Neural cell (in vitro differentiated cells): ENCODE measurements at regions not wholly inside any gene's neighbourhood (a gene's known extent, or its start where the extent isn't known, plus 50 kb on each side); places are given as distances from the start of the nearest gene placed in this dataset.

Experiments
- H2AFZ ChIP-seq: fragments of 200-600, 300-800 bp; sonication (generic), shearing (Covaris generic); 2 replicates; pipeline ENCODE4 v1.6.0; 2014; ENCODE audit warnings: low read depth, mild to moderate bottlenecking, antibody characterized with exemption, low read length, moderate library complexity
- H3F3A ChIP-seq: fragments of 200-600 bp; shearing (Covaris generic); 2 replicates; pipeline ENCODE4 v1.6.1; 2016; ENCODE audit warnings: mild to moderate bottlenecking, moderate library complexity, mixed read lengths, antibody characterized with exemption, low read length; ENCODE audit not compliant: insufficient read depth, poor library complexity, severe bottlenecking
- H3K27ac ChIP-seq: fragments of 200-600, 300-800 bp; sonication (generic), shearing (Covaris generic); 2 replicates; pipeline ENCODE4 v1.5.1; 2014; ENCODE audit warnings: mild to moderate bottlenecking, low read length, moderate library complexity
- H3K27me3 ChIP-seq: fragments of 300-800, 200-600 bp; sonication (generic), shearing (Covaris generic); 2 replicates; pipeline ENCODE4 v1.6.0; 2014; ENCODE audit warnings: mild to moderate bottlenecking, low read depth, low read length, moderate library complexity; ENCODE audit not compliant: insufficient read depth
- H3K36me3 ChIP-seq: fragments of 300-800, 200-600 bp; sonication (generic), shearing (Covaris generic); 2 replicates; pipeline ENCODE4 v1.5.1; 2014; ENCODE audit warnings: mild to moderate bottlenecking, antibody characterized with exemption, low read length, moderate library complexity; ENCODE audit not compliant: insufficient read depth
- H3K4me2 ChIP-seq: fragments of 300-800, 200-600 bp; sonication (generic), shearing (Covaris generic); 2 replicates; pipeline ENCODE4 v1.6.0; 2014; ENCODE audit warnings: mild to moderate bottlenecking, low read length
- H3K4me3 ChIP-seq: fragments of 300-800, 200-600 bp; sonication (generic), shearing (Covaris generic); 2 replicates; pipeline ENCODE4 v1.5.1; 2014; ENCODE audit warnings: mild to moderate bottlenecking, low read length, moderate library complexity
- H3K79me2 ChIP-seq: fragments of 200-600 bp; shearing (Covaris generic); replicated peaks from 2 replicates; pipeline ENCODE4 v1.6.0; 2014; ENCODE audit warnings: mild to moderate bottlenecking, low read length, moderate library complexity; ENCODE audit not compliant: insufficient read depth
- H3K9ac ChIP-seq: fragments of 300-800, 200-600 bp; sonication (generic), shearing (Covaris generic); 2 replicates; pipeline ENCODE4 v1.6.1; 2016; ENCODE audit warnings: mild to moderate bottlenecking, low read length, mixed read lengths
- H3K9me2 ChIP-seq: fragments of 200-600 bp; shearing (Covaris generic); 2 replicates; pipeline ENCODE4 v1.6.1; 2016; ENCODE audit warnings: mild to moderate bottlenecking, low read length, mixed read lengths; ENCODE audit not compliant: insufficient read depth
- H3K9me3 ChIP-seq: fragments of 200-600, 300-800 bp; sonication (generic), shearing (Covaris generic); 2 replicates; pipeline ENCODE4 v1.6.1; 2016; ENCODE audit warnings: mild to moderate bottlenecking, mixed run types, low read length, moderate library complexity, mixed read lengths
- H4K20me1 ChIP-seq: fragments of 200-600 bp; shearing (Covaris generic); 2 replicates; pipeline ENCODE4 v1.6.1; 2016; ENCODE audit warnings: mild to moderate bottlenecking, mixed run types; ENCODE audit not compliant: insufficient read depth
- EP300 ChIP-seq: fragments of 450-650 bp; conservative IDR thresholded peaks from 2 replicates; pipeline ENCODE4 v1.6.1; 2014; ENCODE audit warnings: antibody characterized with exemption, mild to moderate bottlenecking, moderate library complexity; ENCODE audit not compliant: poor library complexity, severe bottlenecking
- EZH2 ChIP-seq: fragments of 200-600, 300-800 bp; shearing (Covaris generic), sonication (generic); IDR thresholded peaks from 2 replicates; pipeline ENCODE4 v1.6.1; 2014; ENCODE audit warnings: antibody characterized with exemption, low read length, borderline replicate concordance, mild to moderate bottlenecking; ENCODE audit not compliant: insufficient read depth, poor library complexity, severe bottlenecking
- MXI1 ChIP-seq: fragments of 450-650 bp; conservative IDR thresholded peaks from 2 replicates; pipeline ENCODE4 v1.6.1; 2014; ENCODE audit warnings: antibody characterized with exemption, mild to moderate bottlenecking; ENCODE audit not compliant: poor library complexity, severe bottlenecking
- POLR2AphosphoS5 ChIP-seq: IDR thresholded peaks from 2 replicates; pipeline ENCODE4 v1.6.1; 2012
- SMC3 ChIP-seq: fragments of 450-650 bp; conservative IDR thresholded peaks from 2 replicates; pipeline ENCODE4 v1.6.1; 2014; ENCODE audit warnings: antibody characterized with exemption, mild to moderate bottlenecking, moderate library complexity; ENCODE audit not compliant: poor library complexity
- TAF1 ChIP-seq: IDR thresholded peaks from 2 replicates; pipeline ENCODE4 v1.6.1; 2012; ENCODE audit warnings: low read depth
- TF ChIP-seq, protein P1 (sequence below): IDR thresholded peaks from 2 replicates; pipeline ENCODE4 v1.6.1; 2012; ENCODE audit warnings: borderline replicate concordance
- TF ChIP-seq, protein P2 (sequence below): fragments of 450-650 bp; IDR thresholded peaks from 2 replicates; pipeline ENCODE4 v1.5.1; 2014; ENCODE audit warnings: antibody characterized with exemption, mild to moderate bottlenecking, moderate library complexity; ENCODE audit not compliant: poor library complexity, severe bottlenecking

DNA sequence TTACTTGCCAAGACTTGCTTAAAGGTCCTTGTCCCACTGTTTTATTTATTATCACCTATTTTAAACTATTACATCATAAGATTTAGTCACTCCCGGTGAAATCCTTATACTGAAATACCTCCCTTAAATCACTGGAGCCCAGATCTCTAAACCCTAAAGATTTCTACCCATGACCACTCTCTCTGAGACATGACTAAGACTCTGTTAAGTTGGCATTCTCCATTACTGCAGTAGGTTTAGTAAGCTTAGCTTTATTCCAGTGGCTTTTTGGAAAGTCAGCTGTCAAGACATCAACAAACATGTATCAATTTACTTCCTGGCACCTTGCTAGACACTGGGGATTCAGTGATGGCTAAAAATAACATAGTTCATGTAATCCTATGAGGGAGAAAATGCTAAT is 874.2 kb downstream of the KCNMA1 start:
- Histone ChIP-seq H4K20me1 (no peaks in the 10 kb centered on the region), H3K27me3 (peaks cover 12% of the 10 kb centered on the region), H3K9me2 (no peaks in the 10 kb centered on the region), H3K4me3 (no peak overlapping the region), H3K9ac (no peak overlapping the region), H3K79me2 (no peaks in the 10 kb centered on the region), H3F3A (no peaks in the 10 kb centered on the region), H3K9me3 (no peaks in the 10 kb centered on the region), H3K27ac (no peak overlapping the region), H3K4me2 (no peak overlapping the region), H3K36me3 (no peaks in the 10 kb centered on the region), H2AFZ (no peak overlapping the region)
- no peak for TF ChIP-seq EZH2
- no peak for TF ChIP-seq TAF1
- TF ChIP-seq EP300, result no peak
- TF ChIP-seq, protein P1, sequence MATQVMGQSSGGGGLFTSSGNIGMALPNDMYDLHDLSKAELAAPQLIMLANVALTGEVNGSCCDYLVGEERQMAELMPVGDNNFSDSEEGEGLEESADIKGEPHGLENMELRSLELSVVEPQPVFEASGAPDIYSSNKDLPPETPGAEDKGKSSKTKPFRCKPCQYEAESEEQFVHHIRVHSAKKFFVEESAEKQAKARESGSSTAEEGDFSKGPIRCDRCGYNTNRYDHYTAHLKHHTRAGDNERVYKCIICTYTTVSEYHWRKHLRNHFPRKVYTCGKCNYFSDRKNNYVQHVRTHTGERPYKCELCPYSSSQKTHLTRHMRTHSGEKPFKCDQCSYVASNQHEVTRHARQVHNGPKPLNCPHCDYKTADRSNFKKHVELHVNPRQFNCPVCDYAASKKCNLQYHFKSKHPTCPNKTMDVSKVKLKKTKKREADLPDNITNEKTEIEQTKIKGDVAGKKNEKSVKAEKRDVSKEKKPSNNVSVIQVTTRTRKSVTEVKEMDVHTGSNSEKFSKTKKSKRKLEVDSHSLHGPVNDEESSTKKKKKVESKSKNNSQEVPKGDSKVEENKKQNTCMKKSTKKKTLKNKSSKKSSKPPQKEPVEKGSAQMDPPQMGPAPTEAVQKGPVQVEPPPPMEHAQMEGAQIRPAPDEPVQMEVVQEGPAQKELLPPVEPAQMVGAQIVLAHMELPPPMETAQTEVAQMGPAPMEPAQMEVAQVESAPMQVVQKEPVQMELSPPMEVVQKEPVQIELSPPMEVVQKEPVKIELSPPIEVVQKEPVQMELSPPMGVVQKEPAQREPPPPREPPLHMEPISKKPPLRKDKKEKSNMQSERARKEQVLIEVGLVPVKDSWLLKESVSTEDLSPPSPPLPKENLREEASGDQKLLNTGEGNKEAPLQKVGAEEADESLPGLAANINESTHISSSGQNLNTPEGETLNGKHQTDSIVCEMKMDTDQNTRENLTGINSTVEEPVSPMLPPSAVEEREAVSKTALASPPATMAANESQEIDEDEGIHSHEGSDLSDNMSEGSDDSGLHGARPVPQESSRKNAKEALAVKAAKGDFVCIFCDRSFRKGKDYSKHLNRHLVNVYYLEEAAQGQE, result no peak

DNA sequence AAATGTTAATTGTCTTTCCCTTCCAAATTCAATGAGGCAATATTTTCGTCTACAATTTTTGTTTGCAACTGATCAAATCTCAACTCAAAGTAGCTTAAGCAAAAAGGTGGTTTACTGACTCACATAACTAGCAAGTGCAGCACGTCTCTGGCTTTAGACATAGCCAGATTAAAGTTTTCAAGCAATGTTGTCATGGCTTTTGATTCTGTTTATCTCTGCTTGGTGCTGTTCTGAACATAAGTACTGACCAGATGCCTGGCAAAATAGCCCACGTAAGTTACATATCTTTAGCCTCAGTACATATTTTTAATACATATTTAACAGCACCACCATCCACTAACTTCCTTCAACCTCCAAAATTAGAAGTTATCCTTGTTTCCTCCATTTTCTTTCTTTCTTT is 877.9 kb downstream of the KCNMA1 start:
- no peak overlapping the region for H3K9ac ChIP-seq
- H3K4me3 ChIP-seq, result no peak overlapping the region
- no peak overlapping the region for H2AFZ ChIP-seq
- H4K20me1 ChIP-seq, result no peaks in the 10 kb centered on the region
- H3K27me3 ChIP-seq, result peaks cover 13% of the 10 kb centered on the region
- H3K9me2 ChIP-seq, result no peaks in the 10 kb centered on the region
- no peaks in the 10 kb centered on the region for H3F3A ChIP-seq
- TF ChIP-seq POLR2AphosphoS5, result no peak
- TF ChIP-seq, protein P2, sequence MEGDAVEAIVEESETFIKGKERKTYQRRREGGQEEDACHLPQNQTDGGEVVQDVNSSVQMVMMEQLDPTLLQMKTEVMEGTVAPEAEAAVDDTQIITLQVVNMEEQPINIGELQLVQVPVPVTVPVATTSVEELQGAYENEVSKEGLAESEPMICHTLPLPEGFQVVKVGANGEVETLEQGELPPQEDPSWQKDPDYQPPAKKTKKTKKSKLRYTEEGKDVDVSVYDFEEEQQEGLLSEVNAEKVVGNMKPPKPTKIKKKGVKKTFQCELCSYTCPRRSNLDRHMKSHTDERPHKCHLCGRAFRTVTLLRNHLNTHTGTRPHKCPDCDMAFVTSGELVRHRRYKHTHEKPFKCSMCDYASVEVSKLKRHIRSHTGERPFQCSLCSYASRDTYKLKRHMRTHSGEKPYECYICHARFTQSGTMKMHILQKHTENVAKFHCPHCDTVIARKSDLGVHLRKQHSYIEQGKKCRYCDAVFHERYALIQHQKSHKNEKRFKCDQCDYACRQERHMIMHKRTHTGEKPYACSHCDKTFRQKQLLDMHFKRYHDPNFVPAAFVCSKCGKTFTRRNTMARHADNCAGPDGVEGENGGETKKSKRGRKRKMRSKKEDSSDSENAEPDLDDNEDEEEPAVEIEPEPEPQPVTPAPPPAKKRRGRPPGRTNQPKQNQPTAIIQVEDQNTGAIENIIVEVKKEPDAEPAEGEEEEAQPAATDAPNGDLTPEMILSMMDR, result no peak
- no peak overlapping the region for H3K27ac ChIP-seq
- no peaks in the 10 kb centered on the region for H3K79me2 ChIP-seq
- H3K9me3 ChIP-seq, result no peaks in the 10 kb centered on the region
- H3K36me3 ChIP-seq, result no peaks in the 10 kb centered on the region
- no peak overlapping the region for H3K4me2 ChIP-seq

DNA sequence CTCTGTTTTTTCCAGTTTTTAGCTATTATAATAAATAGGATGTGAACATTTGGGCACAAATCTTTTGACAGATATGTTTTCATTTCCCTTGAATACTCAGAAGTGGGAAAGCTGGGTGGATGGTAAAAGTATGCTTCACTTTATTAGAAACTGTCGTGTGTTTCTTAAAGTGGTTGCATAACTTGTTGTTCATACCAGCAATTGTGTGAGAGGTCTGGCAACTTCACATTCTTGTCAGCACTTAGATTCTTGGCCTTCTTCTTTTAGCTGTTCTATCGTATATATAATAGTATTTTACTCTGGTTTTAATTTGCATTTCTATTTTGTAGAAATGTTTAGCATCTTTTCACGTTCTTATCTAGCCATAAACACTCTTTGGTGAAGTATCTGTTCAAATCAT is 894.4 kb downstream of the KCNMA1 start:
- Histone ChIP-seq H3K79me2 (no peaks in the 10 kb centered on the region), H3F3A (no peaks in the 10 kb centered on the region), H3K27me3 (peaks cover 84% of the 10 kb centered on the region), H2AFZ (no peak overlapping the region), H3K9ac (no peak overlapping the region), H4K20me1 (no peaks in the 10 kb centered on the region), H3K4me3 (no peak overlapping the region), H3K4me2 (no peak overlapping the region), H3K9me3 (no peaks in the 10 kb centered on the region), H3K36me3 (no peaks in the 10 kb centered on the region), H3K27ac (no peak overlapping the region), H3K9me2 (no peaks in the 10 kb centered on the region)
- TF ChIP-seq, protein P1, result no peak
- TF ChIP-seq, protein P2, result no peak
- TF ChIP-seq TAF1 (no peak), SMC3 (no peak), EZH2 (no peak), MXI1 (no peak), EP300 (no peak)
